ENCODE measurements at regions not wholly inside any gene's neighbourhood (a gene's known extent, or its start where the extent isn't known, plus 50 kb on each side); places are given as distances from the start of the nearest gene placed in this dataset.

DNA sequence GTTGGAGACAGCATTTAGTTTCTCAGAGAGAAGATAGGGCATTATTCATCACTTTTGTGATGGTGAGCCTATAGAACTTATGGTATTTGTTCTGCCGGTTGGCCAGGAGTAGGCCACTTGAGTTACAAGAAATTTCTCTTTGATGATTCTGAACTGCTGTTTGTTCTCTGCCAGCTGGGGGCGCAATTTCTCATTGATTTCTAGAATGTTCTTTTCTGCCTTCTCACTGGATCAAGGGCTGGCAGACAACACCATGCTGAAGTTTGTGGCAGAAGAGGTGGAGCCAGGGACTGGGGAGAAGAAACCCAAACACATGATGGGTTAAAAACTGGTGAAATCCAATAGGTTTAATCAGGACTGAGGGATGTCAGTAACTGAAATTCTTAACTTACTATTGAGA lies 360.6 kb downstream of the FAM72C start:
- no peak for TF ChIP-seq RARB (CRISPR knock-in tag; IDR thresholded peaks at IDR 0.05)
- TF ChIP-seq PPARA (CRISPR knock-in tag; IDR thresholded peaks at IDR 0.05; ENCODE audit: borderline replicate concordance) = no peak
- no peak for ATAC-seq

DNA sequence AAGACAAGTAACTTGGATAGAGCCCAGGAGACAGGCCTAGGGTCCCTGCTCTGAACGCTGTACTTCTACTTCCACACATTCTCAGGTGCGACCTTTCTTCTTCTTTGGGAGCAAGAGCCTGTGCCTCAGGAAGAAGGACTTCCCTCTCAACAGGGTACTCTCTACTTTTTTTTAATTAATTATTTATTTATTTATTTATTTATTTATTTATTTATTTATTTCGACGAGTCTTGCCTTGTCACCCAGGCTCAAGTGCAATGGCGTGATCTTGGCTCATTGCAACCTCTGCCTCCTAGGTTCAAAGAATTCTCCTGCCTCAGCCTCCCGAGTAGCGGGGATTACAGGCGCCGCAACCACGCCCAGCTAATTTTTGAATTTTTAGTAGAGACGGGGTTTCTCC lies 361.6 kb downstream of the FAM72C start:
- TF ChIP-seq ZFP3 (CRISPR knock-in tag; IDR thresholded peaks at IDR 0.05) (no peak), ZNF565 (CRISPR knock-in tag; conservative IDR thresholded peaks at IDR 0.05; ENCODE audit: low read depth) (no peak), ISL1 (CRISPR knock-in tag; IDR thresholded peaks at IDR 0.05) (no peak), ZNF70 (CRISPR knock-in tag; IDR thresholded peaks at IDR 0.05) (no peak), PPARA (CRISPR knock-in tag; IDR thresholded peaks at IDR 0.05; ENCODE audit: borderline replicate concordance) (no peak), SNAI2 (CRISPR knock-in tag; IDR thresholded peaks at IDR 0.05) (no peak), CSDC2 (CRISPR knock-in tag; IDR thresholded peaks at IDR 0.05) (no peak), TCF4 (CRISPR knock-in tag; IDR thresholded peaks at IDR 0.05; ENCODE audit: borderline replicate concordance) (no peak), TOX (CRISPR knock-in tag; IDR thresholded peaks at IDR 0.05; ENCODE audit: borderline replicate concordance) (no peak)
- TF ChIP-seq, protein P1, sequence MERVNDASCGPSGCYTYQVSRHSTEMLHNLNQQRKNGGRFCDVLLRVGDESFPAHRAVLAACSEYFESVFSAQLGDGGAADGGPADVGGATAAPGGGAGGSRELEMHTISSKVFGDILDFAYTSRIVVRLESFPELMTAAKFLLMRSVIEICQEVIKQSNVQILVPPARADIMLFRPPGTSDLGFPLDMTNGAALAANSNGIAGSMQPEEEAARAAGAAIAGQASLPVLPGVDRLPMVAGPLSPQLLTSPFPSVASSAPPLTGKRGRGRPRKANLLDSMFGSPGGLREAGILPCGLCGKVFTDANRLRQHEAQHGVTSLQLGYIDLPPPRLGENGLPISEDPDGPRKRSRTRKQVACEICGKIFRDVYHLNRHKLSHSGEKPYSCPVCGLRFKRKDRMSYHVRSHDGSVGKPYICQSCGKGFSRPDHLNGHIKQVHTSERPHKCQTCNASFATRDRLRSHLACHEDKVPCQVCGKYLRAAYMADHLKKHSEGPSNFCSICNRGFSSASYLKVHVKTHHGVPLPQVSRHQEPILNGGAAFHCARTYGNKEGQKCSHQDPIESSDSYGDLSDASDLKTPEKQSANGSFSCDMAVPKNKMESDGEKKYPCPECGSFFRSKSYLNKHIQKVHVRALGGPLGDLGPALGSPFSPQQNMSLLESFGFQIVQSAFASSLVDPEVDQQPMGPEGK (CRISPR knock-in tag; IDR thresholded peaks at IDR 0.05; ENCODE audit: borderline replicate concordance) = no peak
- TF ChIP-seq, protein P2, sequence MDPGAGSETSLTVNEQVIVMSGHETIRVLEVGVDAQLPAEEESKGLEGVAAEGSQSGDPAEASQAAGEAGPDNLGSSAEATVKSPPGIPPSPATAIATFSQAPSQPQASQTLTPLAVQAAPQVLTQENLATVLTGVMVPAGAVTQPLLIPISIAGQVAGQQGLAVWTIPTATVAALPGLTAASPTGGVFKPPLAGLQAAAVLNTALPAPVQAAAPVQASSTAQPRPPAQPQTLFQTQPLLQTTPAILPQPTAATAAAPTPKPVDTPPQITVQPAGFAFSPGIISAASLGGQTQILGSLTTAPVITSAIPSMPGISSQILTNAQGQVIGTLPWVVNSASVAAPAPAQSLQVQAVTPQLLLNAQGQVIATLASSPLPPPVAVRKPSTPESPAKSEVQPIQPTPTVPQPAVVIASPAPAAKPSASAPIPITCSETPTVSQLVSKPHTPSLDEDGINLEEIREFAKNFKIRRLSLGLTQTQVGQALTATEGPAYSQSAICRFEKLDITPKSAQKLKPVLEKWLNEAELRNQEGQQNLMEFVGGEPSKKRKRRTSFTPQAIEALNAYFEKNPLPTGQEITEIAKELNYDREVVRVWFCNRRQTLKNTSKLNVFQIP (CRISPR knock-in tag; IDR thresholded peaks at IDR 0.05; ENCODE audit: borderline replicate concordance, low read depth) = no peak
- TF ChIP-seq, protein P3, sequence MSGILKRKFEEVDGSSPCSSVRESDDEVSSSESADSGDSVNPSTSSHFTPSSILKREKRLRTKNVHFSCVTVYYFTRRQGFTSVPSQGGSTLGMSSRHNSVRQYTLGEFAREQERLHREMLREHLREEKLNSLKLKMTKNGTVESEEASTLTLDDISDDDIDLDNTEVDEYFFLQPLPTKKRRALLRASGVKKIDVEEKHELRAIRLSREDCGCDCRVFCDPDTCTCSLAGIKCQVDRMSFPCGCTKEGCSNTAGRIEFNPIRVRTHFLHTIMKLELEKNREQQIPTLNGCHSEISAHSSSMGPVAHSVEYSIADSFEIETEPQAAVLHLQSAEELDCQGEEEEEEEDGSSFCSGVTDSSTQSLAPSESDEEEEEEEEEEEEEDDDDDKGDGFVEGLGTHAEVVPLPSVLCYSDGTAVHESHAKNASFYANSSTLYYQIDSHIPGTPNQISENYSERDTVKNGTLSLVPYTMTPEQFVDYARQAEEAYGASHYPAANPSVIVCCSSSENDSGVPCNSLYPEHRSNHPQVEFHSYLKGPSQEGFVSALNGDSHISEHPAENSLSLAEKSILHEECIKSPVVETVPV (CRISPR knock-in tag; IDR thresholded peaks at IDR 0.05) = no peak
- TF ChIP-seq, protein P4, sequence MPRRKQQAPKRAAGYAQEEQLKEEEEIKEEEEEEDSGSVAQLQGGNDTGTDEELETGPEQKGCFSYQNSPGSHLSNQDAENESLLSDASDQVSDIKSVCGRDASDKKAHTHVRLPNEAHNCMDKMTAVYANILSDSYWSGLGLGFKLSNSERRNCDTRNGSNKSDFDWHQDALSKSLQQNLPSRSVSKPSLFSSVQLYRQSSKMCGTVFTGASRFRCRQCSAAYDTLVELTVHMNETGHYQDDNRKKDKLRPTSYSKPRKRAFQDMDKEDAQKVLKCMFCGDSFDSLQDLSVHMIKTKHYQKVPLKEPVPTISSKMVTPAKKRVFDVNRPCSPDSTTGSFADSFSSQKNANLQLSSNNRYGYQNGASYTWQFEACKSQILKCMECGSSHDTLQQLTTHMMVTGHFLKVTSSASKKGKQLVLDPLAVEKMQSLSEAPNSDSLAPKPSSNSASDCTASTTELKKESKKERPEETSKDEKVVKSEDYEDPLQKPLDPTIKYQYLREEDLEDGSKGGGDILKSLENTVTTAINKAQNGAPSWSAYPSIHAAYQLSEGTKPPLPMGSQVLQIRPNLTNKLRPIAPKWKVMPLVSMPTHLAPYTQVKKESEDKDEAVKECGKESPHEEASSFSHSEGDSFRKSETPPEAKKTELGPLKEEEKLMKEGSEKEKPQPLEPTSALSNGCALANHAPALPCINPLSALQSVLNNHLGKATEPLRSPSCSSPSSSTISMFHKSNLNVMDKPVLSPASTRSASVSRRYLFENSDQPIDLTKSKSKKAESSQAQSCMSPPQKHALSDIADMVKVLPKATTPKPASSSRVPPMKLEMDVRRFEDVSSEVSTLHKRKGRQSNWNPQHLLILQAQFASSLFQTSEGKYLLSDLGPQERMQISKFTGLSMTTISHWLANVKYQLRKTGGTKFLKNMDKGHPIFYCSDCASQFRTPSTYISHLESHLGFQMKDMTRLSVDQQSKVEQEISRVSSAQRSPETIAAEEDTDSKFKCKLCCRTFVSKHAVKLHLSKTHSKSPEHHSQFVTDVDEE (CRISPR knock-in tag; IDR thresholded peaks at IDR 0.05) = no peak
- TF ChIP-seq, protein P5, sequence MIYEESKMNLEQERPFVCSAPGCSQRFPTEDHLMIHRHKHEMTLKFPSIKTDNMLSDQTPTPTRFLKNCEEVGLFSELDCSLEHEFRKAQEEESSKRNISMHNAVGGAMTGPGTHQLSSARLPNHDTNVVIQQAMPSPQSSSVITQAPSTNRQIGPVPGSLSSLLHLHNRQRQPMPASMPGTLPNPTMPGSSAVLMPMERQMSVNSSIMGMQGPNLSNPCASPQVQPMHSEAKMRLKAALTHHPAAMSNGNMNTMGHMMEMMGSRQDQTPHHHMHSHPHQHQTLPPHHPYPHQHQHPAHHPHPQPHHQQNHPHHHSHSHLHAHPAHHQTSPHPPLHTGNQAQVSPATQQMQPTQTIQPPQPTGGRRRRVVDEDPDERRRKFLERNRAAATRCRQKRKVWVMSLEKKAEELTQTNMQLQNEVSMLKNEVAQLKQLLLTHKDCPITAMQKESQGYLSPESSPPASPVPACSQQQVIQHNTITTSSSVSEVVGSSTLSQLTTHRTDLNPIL (CRISPR knock-in tag; IDR thresholded peaks at IDR 0.05; ENCODE audit: low read depth) = no peak
- ATAC-seq = no peak

DNA sequence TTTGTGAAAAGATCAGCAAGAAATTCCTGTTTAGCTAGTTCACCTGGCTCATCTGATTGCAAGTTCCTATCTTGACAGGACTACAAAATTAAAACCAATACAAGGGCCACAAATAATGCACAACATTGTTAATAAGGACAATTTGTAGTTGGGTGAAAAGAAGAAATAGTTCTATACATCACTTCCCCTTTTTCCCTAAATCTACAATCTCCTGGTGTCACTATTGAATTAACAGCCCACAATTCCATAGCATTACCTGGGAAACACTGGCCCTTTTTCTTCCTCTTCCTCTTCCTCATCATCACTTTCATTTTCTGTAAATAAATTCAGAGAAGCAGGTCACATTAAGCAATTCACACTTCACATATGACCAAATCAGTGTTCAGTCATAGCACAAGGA lies 366.9 kb downstream of the FAM72C start:
- ATAC-seq = no peak
- no peak for TF ChIP-seq ZC3H10 (CRISPR knock-in tag; IDR thresholded peaks at IDR 0.05)
- no peak for TF ChIP-seq ZNF70 (CRISPR knock-in tag; IDR thresholded peaks at IDR 0.05)
- TF ChIP-seq, protein P5 (CRISPR knock-in tag; IDR thresholded peaks at IDR 0.05; ENCODE audit: low read depth) = no peak
- no peak for TF ChIP-seq ZFP30 (CRISPR knock-in tag; IDR thresholded peaks at IDR 0.05)
- TF ChIP-seq, protein P3 (CRISPR knock-in tag; IDR thresholded peaks at IDR 0.05) = no peak
- no peak for TF ChIP-seq PPARA (CRISPR knock-in tag; IDR thresholded peaks at IDR 0.05; ENCODE audit: borderline replicate concordance)

Measured in SK-N-SH treated with all-trans-retinoic acid at 6 μM for 48 hours (cell line).